GM23338 (cell line): ENCODE measurements at regions not wholly inside any gene's neighbourhood (a gene's known extent, or its start where the extent isn't known, plus 50 kb on each side); places are given as distances from the start of the nearest gene placed in this dataset.
A peak's percentile ranks its signal among the peaks of the same experiment; 100 is the strongest.

Experiments
- ATAC-seq: fragments of 200-7000 bp; cut with Tn5 transposase; 3 replicates; pipeline ENCODE4 v1.9.1; 2020
- DNase-seq: peaks from one replicate; pipeline ENCODE4 v3.0.0-alpha.2; 2015; ENCODE audit warnings: low spot score
- H2AFZ ChIP-seq: fragments of 200-600 bp; sonication (generic); 2 replicates; pipeline ENCODE4 v1.8.0; 2016; ENCODE audit warnings: antibody characterized with exemption, mild to moderate bottlenecking, moderate library complexity
- H3F3A ChIP-seq: fragments of 200-600 bp; sonication (generic); replicated peaks from 2 replicates; pipeline ENCODE4 v1.8.0; 2017; ENCODE audit warnings: antibody characterized with exemption, mixed run types, low read depth
- H3K27ac ChIP-seq: fragments of 200-600 bp; sonication (generic); 2 replicates; pipeline ENCODE4 v1.6.1; 2016; ENCODE audit warnings: low read depth
- H3K27me3 ChIP-seq: fragments of 200-600 bp; sonication (generic); 2 replicates; pipeline ENCODE4 v1.8.0; 2016; ENCODE audit warnings: mild to moderate bottlenecking, mixed run types, moderate library complexity; ENCODE audit not compliant: insufficient read depth
- H3K36me3 ChIP-seq: fragments of 200-600 bp; sonication (generic); 2 replicates; pipeline ENCODE4 v1.8.0; 2016; ENCODE audit warnings: mild to moderate bottlenecking; ENCODE audit not compliant: insufficient read depth
- H3K4me1 ChIP-seq: fragments of 200-600 bp; sonication (generic); 2 replicates; pipeline ENCODE4 v1.8.0; 2016; ENCODE audit warnings: mild to moderate bottlenecking, moderate library complexity; ENCODE audit not compliant: insufficient read depth
- H3K4me2 ChIP-seq: fragments of 200-600 bp; sonication (generic); 2 replicates; pipeline ENCODE4 v1.7.1; 2017; ENCODE audit warnings: mixed run types
- H3K4me3 ChIP-seq: fragments of 200-600 bp; sonication (generic); 2 replicates; pipeline ENCODE4 v1.6.1; 2016; ENCODE audit warnings: mixed run types
- H3K79me2 ChIP-seq: fragments of 200-600 bp; sonication (generic); replicated peaks from 2 replicates; pipeline ENCODE4 v1.8.0; 2017; ENCODE audit warnings: mild to moderate bottlenecking; ENCODE audit not compliant: insufficient read depth
- H3K9me2 ChIP-seq: fragments of 200-600 bp; sonication (generic); 2 replicates; pipeline ENCODE4 v1.8.0; 2017; ENCODE audit not compliant: insufficient read depth
- H4K20me1 ChIP-seq: fragments of 200-600 bp; sonication (generic); replicated peaks from 2 replicates; pipeline ENCODE4 v1.8.0; 2017; ENCODE audit warnings: mild to moderate bottlenecking; ENCODE audit not compliant: insufficient read depth
- H3K27ac Mint-ChIP-seq: 2 replicates; pipeline ENCODE4 v1.8.0; 2020; ENCODE audit warnings: inconsistent platforms, mild to moderate bottlenecking, moderate library complexity, mixed read lengths
- H3K27me3 Mint-ChIP-seq: 3 replicates; pipeline ENCODE4 v1.8.0; 2022; ENCODE audit warnings: low read depth, mild to moderate bottlenecking, moderate library complexity, mixed read lengths, inconsistent platforms; ENCODE audit not compliant: insufficient read depth, poor library complexity
- H3K36me3 Mint-ChIP-seq: 3 replicates; pipeline ENCODE4 v1.8.0; 2021; ENCODE audit warnings: low read depth, mild to moderate bottlenecking, inconsistent platforms, moderate library complexity, mixed read lengths
- H3K4me1 Mint-ChIP-seq: 3 replicates; pipeline ENCODE4 v1.8.0; 2020; ENCODE audit warnings: mild to moderate bottlenecking, inconsistent platforms, mixed read lengths
- H3K4me3 Mint-ChIP-seq: 3 replicates; pipeline ENCODE4 v1.8.0; 2021; ENCODE audit warnings: moderate library complexity, mild to moderate bottlenecking, inconsistent platforms, mixed read lengths
- H3K9me3 Mint-ChIP-seq: 3 replicates; pipeline ENCODE4 v1.8.0; 2020; ENCODE audit warnings: moderate library complexity, mild to moderate bottlenecking, inconsistent platforms, mixed read lengths
- ETS1 ChIP-seq: IDR thresholded peaks from 2 replicates; pipeline ENCODE4 v1.6.1; 2016; ENCODE audit warnings: antibody characterized with exemption
- EZH2 ChIP-seq: fragments of 200-600 bp; sonication (generic); IDR thresholded peaks from one replicate; pipeline ENCODE4 v1.8.0; 2017; ENCODE audit warnings: antibody characterized with exemption, mild to moderate bottlenecking, low read depth; ENCODE audit not compliant: unreplicated experiment
- EZH2phosphoT487 ChIP-seq: fragments of 200-600 bp; sonication (generic); IDR thresholded peaks from one replicate; pipeline ENCODE4 v1.8.1; 2018; ENCODE audit warnings: antibody characterized with exemption; ENCODE audit not compliant: unreplicated experiment
- JUNB ChIP-seq: IDR thresholded peaks from one replicate; pipeline ENCODE4 v1.6.1; 2016; ENCODE audit warnings: antibody characterized with exemption; ENCODE audit not compliant: unreplicated experiment
- POLR2AphosphoS5 ChIP-seq: IDR thresholded peaks from 2 replicates; pipeline ENCODE4 v1.6.1; 2016; ENCODE audit warnings: antibody characterized with exemption, low read depth
- ZNF114 ChIP-seq: fragments of 250-450 bp; sonication (Bioruptor Pico); IDR thresholded peaks from 2 replicates; pipeline ENCODE4 v1.5.0; 2020; ENCODE audit warnings: mild to moderate bottlenecking, moderate library complexity
- ZNF331 ChIP-seq: fragments of 250-450 bp; sonication (Bioruptor Pico); IDR thresholded peaks from 2 replicates; pipeline ENCODE4 v1.5.0; 2020; ENCODE audit warnings: low read depth, mild to moderate bottlenecking, moderate library complexity
- TF ChIP-seq, protein P1 (sequence below): IDR thresholded peaks from one replicate; pipeline ENCODE4 v1.6.1; 2018; ENCODE audit warnings: antibody characterized with exemption; ENCODE audit not compliant: unreplicated experiment
- TF ChIP-seq, protein P2 (sequence below), 2 experiments: fragments of 200-600 bp in 1 of 2; sonication (generic) in 1 of 2; conservative IDR thresholded peaks; 2 replicates each; pipeline versions ENCODE4 v1.5.1 to v1.6.1; 2016 to 2017; ENCODE audit warnings: antibody characterized with exemption in 2 of 2, low read depth in 2 of 2, mild to moderate bottlenecking in 2 of 2, moderate library complexity in 1 of 2

GRCh38 chr2:122003196-122003940, 247.9 kb downstream of the TSN start (continued):
- TF ChIP-seq, protein P1, sequence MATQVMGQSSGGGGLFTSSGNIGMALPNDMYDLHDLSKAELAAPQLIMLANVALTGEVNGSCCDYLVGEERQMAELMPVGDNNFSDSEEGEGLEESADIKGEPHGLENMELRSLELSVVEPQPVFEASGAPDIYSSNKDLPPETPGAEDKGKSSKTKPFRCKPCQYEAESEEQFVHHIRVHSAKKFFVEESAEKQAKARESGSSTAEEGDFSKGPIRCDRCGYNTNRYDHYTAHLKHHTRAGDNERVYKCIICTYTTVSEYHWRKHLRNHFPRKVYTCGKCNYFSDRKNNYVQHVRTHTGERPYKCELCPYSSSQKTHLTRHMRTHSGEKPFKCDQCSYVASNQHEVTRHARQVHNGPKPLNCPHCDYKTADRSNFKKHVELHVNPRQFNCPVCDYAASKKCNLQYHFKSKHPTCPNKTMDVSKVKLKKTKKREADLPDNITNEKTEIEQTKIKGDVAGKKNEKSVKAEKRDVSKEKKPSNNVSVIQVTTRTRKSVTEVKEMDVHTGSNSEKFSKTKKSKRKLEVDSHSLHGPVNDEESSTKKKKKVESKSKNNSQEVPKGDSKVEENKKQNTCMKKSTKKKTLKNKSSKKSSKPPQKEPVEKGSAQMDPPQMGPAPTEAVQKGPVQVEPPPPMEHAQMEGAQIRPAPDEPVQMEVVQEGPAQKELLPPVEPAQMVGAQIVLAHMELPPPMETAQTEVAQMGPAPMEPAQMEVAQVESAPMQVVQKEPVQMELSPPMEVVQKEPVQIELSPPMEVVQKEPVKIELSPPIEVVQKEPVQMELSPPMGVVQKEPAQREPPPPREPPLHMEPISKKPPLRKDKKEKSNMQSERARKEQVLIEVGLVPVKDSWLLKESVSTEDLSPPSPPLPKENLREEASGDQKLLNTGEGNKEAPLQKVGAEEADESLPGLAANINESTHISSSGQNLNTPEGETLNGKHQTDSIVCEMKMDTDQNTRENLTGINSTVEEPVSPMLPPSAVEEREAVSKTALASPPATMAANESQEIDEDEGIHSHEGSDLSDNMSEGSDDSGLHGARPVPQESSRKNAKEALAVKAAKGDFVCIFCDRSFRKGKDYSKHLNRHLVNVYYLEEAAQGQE = no peak
- TF ChIP-seq POLR2AphosphoS5 (no peak), EZH2phosphoT487 (no peak), ZNF114 (CRISPR knock-in tag) (no peak), EZH2 (no peak)

GRCh38 chr2:122007126-122007525, 251.7 kb downstream of the TSN start:
- Histone ChIP-seq H3K27me3 (no peaks in the 10 kb centered on the region), H3F3A (no peaks in the 10 kb centered on the region), H3K36me3 (no peaks in the 10 kb centered on the region), H3K79me2 (no peaks in the 10 kb centered on the region), H3K27ac (no peak overlapping the region), H3K4me1 (no peaks in the 10 kb centered on the region), H3K4me3 (no peak overlapping the region), H3K9me2 (no peaks in the 10 kb centered on the region), H2AFZ (peak overlapping the region; percentile 66; the same call in 1 of the 2 replicates), H4K20me1 (no peaks in the 10 kb centered on the region), H3K4me2 (no peak overlapping the region)
- Mint-ChIP-seq H3K4me3 (no peak overlapping the region), H3K36me3 (peaks cover under 1% of the 10 kb centered on the region; the same call in 1 of the 3 replicates), H3K9me3 (peaks cover 3% of the 10 kb centered on the region; the same call in 2 of the 3 replicates), H3K27ac (peak overlapping the region; percentile 83; the same call in 1 of the 2 replicates), H3K4me1 (peaks cover 12% of the 10 kb centered on the region; the same call in 2 of the 3 replicates), H3K27me3 (peaks cover 10% of the 10 kb centered on the region)
- DNase-seq (no peak), ATAC-seq (no peak)
- TF ChIP-seq JUNB (no peak), ZNF331 (no peak), EZH2phosphoT487 (no peak), POLR2AphosphoS5 (no peak)

DNA sequence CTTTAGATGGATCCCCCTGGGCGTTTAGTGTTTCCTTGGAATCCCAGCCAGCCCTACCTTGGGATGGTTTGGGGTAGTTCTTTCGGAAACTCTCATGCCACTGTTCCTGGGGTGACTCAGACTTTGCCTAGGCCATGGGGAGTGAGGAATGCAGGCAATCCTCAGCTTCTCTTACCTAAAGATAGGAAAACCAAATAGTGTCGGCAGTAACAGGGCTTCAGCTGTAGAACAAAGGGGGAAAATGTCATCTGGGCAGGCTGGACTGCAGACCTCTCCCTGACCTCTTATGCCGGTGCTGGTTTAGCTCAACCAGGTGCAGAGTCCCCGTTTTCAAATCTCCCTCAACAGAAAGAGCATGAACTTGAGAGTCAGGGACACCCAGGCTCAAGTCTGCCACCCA, 252.1 kb downstream of the TSN start:
- Histone ChIP-seq H3K36me3 (no peaks in the 10 kb centered on the region), H3K4me2 (no peak overlapping the region), H3K79me2 (no peaks in the 10 kb centered on the region), H4K20me1 (no peaks in the 10 kb centered on the region), H3K4me1 (no peaks in the 10 kb centered on the region), H3K9me2 (no peaks in the 10 kb centered on the region), H3K27me3 (no peaks in the 10 kb centered on the region), H3F3A (no peaks in the 10 kb centered on the region), H3K4me3 (no peak overlapping the region), H2AFZ (peak overlapping the region; percentile 66; the same call in 1 of the 2 replicates), H3K27ac (no peak overlapping the region)
- H3K4me3 Mint-ChIP-seq = no peak overlapping the region
- H3K27me3 Mint-ChIP-seq = peaks cover 10% of the 10 kb centered on the region
- peak overlapping the region; percentile 83; the same call in 1 of the 2 replicates for H3K27ac Mint-ChIP-seq
- H3K4me1 Mint-ChIP-seq = peaks cover 12% of the 10 kb centered on the region; the same call in 2 of the 3 replicates
- ATAC-seq = peak; percentile 53
- peaks cover 3% of the 10 kb centered on the region; the same call in 1 of the 3 replicates for H3K36me3 Mint-ChIP-seq
- peaks cover 5% of the 10 kb centered on the region; the same call in 2 of the 3 replicates for H3K9me3 Mint-ChIP-seq
- no peak for DNase-seq
- TF ChIP-seq EZH2phosphoT487 (no peak), JUNB (no peak), POLR2AphosphoS5 (no peak), ETS1 (no peak), EZH2 (no peak)
- TF ChIP-seq, protein P2, sequence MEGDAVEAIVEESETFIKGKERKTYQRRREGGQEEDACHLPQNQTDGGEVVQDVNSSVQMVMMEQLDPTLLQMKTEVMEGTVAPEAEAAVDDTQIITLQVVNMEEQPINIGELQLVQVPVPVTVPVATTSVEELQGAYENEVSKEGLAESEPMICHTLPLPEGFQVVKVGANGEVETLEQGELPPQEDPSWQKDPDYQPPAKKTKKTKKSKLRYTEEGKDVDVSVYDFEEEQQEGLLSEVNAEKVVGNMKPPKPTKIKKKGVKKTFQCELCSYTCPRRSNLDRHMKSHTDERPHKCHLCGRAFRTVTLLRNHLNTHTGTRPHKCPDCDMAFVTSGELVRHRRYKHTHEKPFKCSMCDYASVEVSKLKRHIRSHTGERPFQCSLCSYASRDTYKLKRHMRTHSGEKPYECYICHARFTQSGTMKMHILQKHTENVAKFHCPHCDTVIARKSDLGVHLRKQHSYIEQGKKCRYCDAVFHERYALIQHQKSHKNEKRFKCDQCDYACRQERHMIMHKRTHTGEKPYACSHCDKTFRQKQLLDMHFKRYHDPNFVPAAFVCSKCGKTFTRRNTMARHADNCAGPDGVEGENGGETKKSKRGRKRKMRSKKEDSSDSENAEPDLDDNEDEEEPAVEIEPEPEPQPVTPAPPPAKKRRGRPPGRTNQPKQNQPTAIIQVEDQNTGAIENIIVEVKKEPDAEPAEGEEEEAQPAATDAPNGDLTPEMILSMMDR (conservative IDR thresholded peaks at IDR 0.05; ENCODE audit: low read depth in 2 of 2) = no peak
- TF ChIP-seq, protein P1 = no peak
